OCI-LY3 (cell line): ENCODE measurements at regions not wholly inside any gene's neighbourhood (a gene's known extent, or its start where the extent isn't known, plus 50 kb on each side); places are given as distances from the start of the nearest gene placed in this dataset.

Experiments
- H2AFZ ChIP-seq: fragments of 200-600, 300-600 bp; shearing (Covaris generic); 2 replicates; pipeline ENCODE4 v1.6.0; 2014; ENCODE audit warnings: antibody characterized with exemption, low read depth, low read length
- H3K27ac ChIP-seq: fragments of 200-600, 300-600 bp; sonication (generic); 2 replicates; pipeline ENCODE4 v1.5.1; 2014; ENCODE audit warnings: mild to moderate bottlenecking, low read length, moderate library complexity, mixed read lengths
- H3K27me3 ChIP-seq: fragments of 200-600, 300-600 bp; sonication (generic); 2 replicates; pipeline ENCODE4 v1.6.1; 2014; ENCODE audit warnings: low read depth, low read length, mixed read lengths
- H3K36me3 ChIP-seq: fragments of 200-600, 300-600 bp; sonication (generic); replicated peaks from 2 replicates; pipeline ENCODE3; 2014; ENCODE audit warnings: low read depth, low read length, mixed read lengths
- H3K4me1 ChIP-seq: fragments of 300-600, 200-600 bp; sonication (generic); 2 replicates; pipeline ENCODE4 v1.6.1; 2014; ENCODE audit warnings: low read length, mixed read lengths
- H3K4me2 ChIP-seq: fragments of 200-600, 300-600 bp; sonication (generic); 2 replicates; pipeline ENCODE4 v1.6.1; 2014; ENCODE audit warnings: low read length, mixed read lengths
- H3K4me3 ChIP-seq: fragments of 300-600, 200-600 bp; sonication (generic); 2 replicates; pipeline ENCODE4 v1.5.1; 2014; ENCODE audit warnings: antibody characterized with exemption, mild to moderate bottlenecking, low read length, moderate library complexity
- H3K79me2 ChIP-seq: fragments of 300-600, 200-600 bp; shearing (Covaris generic); 2 replicates; pipeline ENCODE4 v1.6.1; 2014; ENCODE audit warnings: mild to moderate bottlenecking, low read length, mixed read lengths
- H3K9ac ChIP-seq: fragments of 300-600, 200-600 bp; shearing (Covaris generic); 2 replicates; pipeline ENCODE4 v1.6.0; 2014; ENCODE audit warnings: mild to moderate bottlenecking, low read length, moderate library complexity
- H3K9me3 ChIP-seq: fragments of 200-600, 300-600 bp; shearing (Covaris generic); 2 replicates; pipeline ENCODE4 v1.6.1; 2014; ENCODE audit warnings: low read length, mixed read lengths; ENCODE audit not compliant: insufficient read depth
- H4K20me1 ChIP-seq: fragments of 200-600, 300-600 bp; sonication (generic); 2 replicates; pipeline ENCODE4 v1.6.1; 2016; ENCODE audit warnings: low read length, mixed read lengths; ENCODE audit not compliant: insufficient read depth
- EZH2phosphoT487 ChIP-seq: fragments of 200-600 bp; shearing (Covaris generic); IDR thresholded peaks from 2 replicates; pipeline ENCODE4 v1.6.1; 2018; ENCODE audit warnings: antibody characterized with exemption, mixed run types, low read depth
- TF ChIP-seq, protein P1 (sequence below): fragments of 200-600, 300-600 bp; sonication (generic); IDR thresholded peaks from 2 replicates; pipeline ENCODE4 v1.5.1; 2014; ENCODE audit warnings: antibody characterized with exemption, low read length, low read depth

DNA sequence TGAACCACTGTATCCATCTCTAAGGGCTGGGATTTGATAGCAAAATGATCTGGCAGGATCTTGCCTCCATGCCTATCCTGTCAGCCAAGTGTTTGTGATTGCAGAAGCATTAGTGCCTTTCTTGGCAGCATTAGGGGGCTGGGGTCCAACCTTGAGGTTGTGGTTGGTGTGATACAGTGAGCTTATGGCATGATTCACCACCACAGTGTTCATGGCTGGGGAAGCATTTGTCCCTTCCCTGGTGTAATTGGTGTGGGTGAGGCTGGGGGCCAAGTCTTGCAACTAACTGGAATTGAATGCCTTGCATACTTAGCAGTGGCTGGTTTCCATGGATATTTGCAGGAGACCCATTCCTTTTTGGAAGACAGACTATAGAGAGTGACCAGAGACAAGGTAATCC, 271.0 kb upstream of the TBL1XR1 start:
- H3K4me2 ChIP-seq, result no peak overlapping the region
- H4K20me1 ChIP-seq, result no peaks in the 10 kb centered on the region
- no peaks in the 10 kb centered on the region for H3K36me3 ChIP-seq
- no peaks in the 10 kb centered on the region for H3K9me3 ChIP-seq
- H2AFZ ChIP-seq, result no peak overlapping the region
- H3K79me2 ChIP-seq, result no peaks in the 10 kb centered on the region
- no peak overlapping the region for H3K27ac ChIP-seq
- no peaks in the 10 kb centered on the region for H3K27me3 ChIP-seq
- H3K4me3 ChIP-seq, result no peak overlapping the region
- TF ChIP-seq, protein P1, sequence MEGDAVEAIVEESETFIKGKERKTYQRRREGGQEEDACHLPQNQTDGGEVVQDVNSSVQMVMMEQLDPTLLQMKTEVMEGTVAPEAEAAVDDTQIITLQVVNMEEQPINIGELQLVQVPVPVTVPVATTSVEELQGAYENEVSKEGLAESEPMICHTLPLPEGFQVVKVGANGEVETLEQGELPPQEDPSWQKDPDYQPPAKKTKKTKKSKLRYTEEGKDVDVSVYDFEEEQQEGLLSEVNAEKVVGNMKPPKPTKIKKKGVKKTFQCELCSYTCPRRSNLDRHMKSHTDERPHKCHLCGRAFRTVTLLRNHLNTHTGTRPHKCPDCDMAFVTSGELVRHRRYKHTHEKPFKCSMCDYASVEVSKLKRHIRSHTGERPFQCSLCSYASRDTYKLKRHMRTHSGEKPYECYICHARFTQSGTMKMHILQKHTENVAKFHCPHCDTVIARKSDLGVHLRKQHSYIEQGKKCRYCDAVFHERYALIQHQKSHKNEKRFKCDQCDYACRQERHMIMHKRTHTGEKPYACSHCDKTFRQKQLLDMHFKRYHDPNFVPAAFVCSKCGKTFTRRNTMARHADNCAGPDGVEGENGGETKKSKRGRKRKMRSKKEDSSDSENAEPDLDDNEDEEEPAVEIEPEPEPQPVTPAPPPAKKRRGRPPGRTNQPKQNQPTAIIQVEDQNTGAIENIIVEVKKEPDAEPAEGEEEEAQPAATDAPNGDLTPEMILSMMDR, result no peak
- TF ChIP-seq EZH2phosphoT487, result no peak
- no peak overlapping the region for H3K9ac ChIP-seq
- peaks cover 20% of the 10 kb centered on the region for H3K4me1 ChIP-seq

DNA sequence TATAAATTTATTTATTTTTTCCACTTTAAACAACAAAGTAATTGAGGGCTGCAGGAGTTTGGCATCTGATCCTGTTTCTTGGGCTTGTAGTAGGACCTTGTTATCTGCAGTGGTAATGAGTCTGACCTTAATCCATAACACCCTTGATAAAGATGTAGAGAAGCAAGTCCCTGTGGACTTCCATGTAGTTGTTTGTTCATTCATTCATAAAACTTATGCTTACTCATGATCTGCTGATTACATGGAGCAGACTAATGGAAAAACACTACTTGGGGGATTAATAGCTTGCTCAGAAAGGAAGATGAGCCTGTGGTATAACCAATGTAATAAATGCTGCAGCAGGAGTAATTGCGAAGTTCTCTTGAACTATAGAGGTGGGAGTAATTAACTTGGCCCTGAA, 271.5 kb upstream of the TBL1XR1 start:
- Histone ChIP-seq H3K4me1 (peaks cover 16% of the 10 kb centered on the region), H3K27ac (no peak overlapping the region), H3K36me3 (no peaks in the 10 kb centered on the region), H3K4me3 (no peak overlapping the region), H4K20me1 (no peaks in the 10 kb centered on the region), H2AFZ (no peak overlapping the region), H3K27me3 (no peaks in the 10 kb centered on the region), H3K9ac (no peak overlapping the region), H3K79me2 (no peaks in the 10 kb centered on the region), H3K4me2 (no peak overlapping the region), H3K9me3 (no peaks in the 10 kb centered on the region)
- TF ChIP-seq EZH2phosphoT487, result no peak
- TF ChIP-seq, protein P1, result no peak

DNA sequence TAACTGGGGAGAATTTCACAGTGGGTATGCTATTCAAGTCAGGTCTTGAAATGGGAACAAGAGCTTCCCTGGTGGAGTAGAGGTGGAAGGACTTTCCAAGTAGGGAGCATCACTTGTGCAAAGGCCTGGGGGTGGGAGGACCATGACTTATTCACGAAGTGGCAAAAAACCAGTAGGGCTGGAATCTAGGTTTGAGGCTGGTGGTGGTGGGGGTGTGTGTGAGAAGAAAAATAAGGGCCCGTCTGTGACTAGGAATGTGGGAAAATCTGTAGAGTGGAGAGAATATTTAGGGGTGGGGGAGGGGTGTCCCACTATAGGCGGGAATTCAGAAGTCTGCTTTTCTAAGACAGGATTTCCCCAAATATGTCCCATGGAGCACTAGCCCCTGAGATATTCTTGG, 271.9 kb upstream of the TBL1XR1 start:
- TF ChIP-seq EZH2phosphoT487, result no peak
- TF ChIP-seq, protein P1, result no peak
- Histone ChIP-seq H3K4me1 (peaks cover 12% of the 10 kb centered on the region), H3K9me3 (no peaks in the 10 kb centered on the region)

DNA sequence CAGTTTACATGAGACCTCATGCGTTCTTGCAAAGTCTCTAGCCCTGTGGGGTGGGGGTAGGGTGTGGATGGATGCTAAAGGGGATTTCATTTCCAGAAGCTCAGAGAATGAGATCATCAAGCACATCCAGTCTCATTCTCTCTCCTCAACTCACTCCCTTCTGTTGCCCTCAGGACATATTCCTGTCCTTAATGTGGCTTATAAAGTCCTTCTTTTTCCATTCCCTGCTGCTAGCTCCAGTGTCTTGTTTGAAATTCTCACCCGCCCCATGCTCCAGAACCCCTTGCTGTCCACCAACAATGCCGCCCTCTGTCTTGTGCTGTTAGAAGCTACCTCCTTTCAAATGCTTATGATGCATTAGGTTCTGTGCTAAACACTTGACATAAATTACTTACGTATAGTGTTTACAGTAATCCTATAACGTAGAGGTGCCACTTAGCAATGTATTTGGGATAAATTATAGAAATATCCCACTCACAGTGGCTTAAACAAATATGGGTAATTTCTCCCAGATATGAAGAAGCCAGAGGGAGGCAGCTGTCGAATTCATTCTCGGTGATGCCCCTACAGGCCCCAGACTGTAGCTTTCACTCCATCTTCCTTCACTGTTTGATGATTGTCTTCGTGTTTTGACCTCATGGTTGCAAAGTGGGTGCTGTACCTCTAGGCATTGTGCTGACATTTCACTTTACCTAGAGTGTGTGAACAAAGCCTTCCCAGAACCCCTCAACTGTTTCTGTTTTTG, 273.1 kb upstream of the TBL1XR1 start:
- H3K4me3 ChIP-seq, result no peak overlapping the region
- no peaks in the 10 kb centered on the region for H4K20me1 ChIP-seq
- no peak overlapping the region for H3K4me2 ChIP-seq
- no peak overlapping the region for H3K9ac ChIP-seq
- H3K36me3 ChIP-seq, result no peaks in the 10 kb centered on the region
- no peak overlapping the region for H2AFZ ChIP-seq
- H3K9me3 ChIP-seq, result no peaks in the 10 kb centered on the region
- no peak overlapping the region for H3K27ac ChIP-seq
- TF ChIP-seq, protein P1, result no peak
- TF ChIP-seq EZH2phosphoT487, result no peak
- peaks cover 8% of the 10 kb centered on the region for H3K4me1 ChIP-seq
- H3K27me3 ChIP-seq, result no peaks in the 10 kb centered on the region
- H3K79me2 ChIP-seq, result no peaks in the 10 kb centered on the region

More for the DNA sequence above, 271.9 kb upstream of the TBL1XR1 start:
- no peak overlapping the region for H3K4me2 ChIP-seq
- H3K27me3 ChIP-seq, result no peaks in the 10 kb centered on the region
- H4K20me1 ChIP-seq, result no peaks in the 10 kb centered on the region
- H2AFZ ChIP-seq, result no peak overlapping the region
- H3K4me3 ChIP-seq, result no peak overlapping the region
- H3K79me2 ChIP-seq, result no peaks in the 10 kb centered on the region
- no peak overlapping the region for H3K9ac ChIP-seq
- no peak overlapping the region for H3K27ac ChIP-seq
- no peaks in the 10 kb centered on the region for H3K36me3 ChIP-seq
